Panc1 (cell line): ENCODE measurements at regions not wholly inside any gene's neighbourhood (a gene's known extent, or its start where the extent isn't known, plus 50 kb on each side); places are given as distances from the start of the nearest gene placed in this dataset.

Experiments
- ATAC-seq: fragments of 200-7000 bp; cut with Tn5 transposase; 2 replicates; pipeline ENCODE4 v1.9.1; 2020; ENCODE audit warnings: mild to moderate bottlenecking, moderate library complexity
- BruUV-seq: library from RNA; stranded (reverse); fragments of 400-500 nt; replicated peaks from 2 replicates; lab custom pipeline; 2021; lab: Mats Ljungman, UMichigan
- CTCF ChIA-PET: fragments of 300-600 bp; sonication (Branson Sonifier 250); formaldehyde crosslinking; loops from one replicate; lab custom pipeline; 2022; ENCODE audit warnings: antibody characterized with exemption; lab: Charles Lee
- POLR2A ChIA-PET: fragments of 300-600 bp; sonication (Branson Sonifier 250); formaldehyde crosslinking; loops from one replicate; lab custom pipeline; 2022; ENCODE audit warnings: antibody characterized with exemption; lab: Charles Lee
- DNase-seq: peaks from one replicate; pipeline ENCODE4 v3.0.0-alpha.2; 2010; ENCODE audit warnings: low read depth, low spot score
- H3K27ac ChIP-seq: 2 replicates; pipeline ENCODE4 v1.5.1; 2011; ENCODE audit warnings: mild to moderate bottlenecking, low read length, inconsistent platforms
- H3K27me3 ChIP-seq: fragments of 200-500 bp; sonication (Bioruptor generic); 2 replicates; pipeline ENCODE4 v1.6.0; 2014; ENCODE audit warnings: low read length, inconsistent platforms; ENCODE audit not compliant: control insufficient read depth, insufficient read depth
- H3K36me3 ChIP-seq: fragments of 200-500 bp; sonication (Bioruptor generic); 2 replicates; pipeline ENCODE4 v1.5.1; 2014; ENCODE audit warnings: inconsistent platforms, mild to moderate bottlenecking, low read length, moderate library complexity; ENCODE audit not compliant: control insufficient read depth, insufficient read depth
- H3K4me1 ChIP-seq: 2 replicates; pipeline ENCODE4 v1.5.1; 2011; ENCODE audit warnings: inconsistent platforms, mild to moderate bottlenecking, low read length, moderate library complexity; ENCODE audit not compliant: control insufficient read depth, insufficient read depth
- H3K4me3 ChIP-seq, 2 experiments: 2 replicates each; pipeline ENCODE4 v1.5.1; 2011 to 2012; ENCODE audit warnings: low read depth in 2 of 2, low read length in 2 of 2, mild to moderate bottlenecking in 2 of 2, inconsistent platforms in 1 of 2, moderate library complexity in 1 of 2
- H3K9me3 ChIP-seq: fragments of 200-500 bp; sonication (Bioruptor generic); 2 replicates; pipeline ENCODE4 v1.5.1; 2014; ENCODE audit warnings: low read depth, mild to moderate bottlenecking, inconsistent platforms, low read length, moderate library complexity; ENCODE audit not compliant: control insufficient read depth, insufficient read depth
- CTCF ChIP-seq: fragments of 450-650 bp; IDR thresholded peaks from 2 replicates; pipeline ENCODE4 v1.5.1; 2017; ENCODE audit warnings: mild to moderate bottlenecking
- POLR2AphosphoS5 ChIP-seq: IDR thresholded peaks from 2 replicates; pipeline ENCODE4 v1.6.1; 2012; ENCODE audit warnings: mild to moderate bottlenecking, low read depth, low read length, moderate library complexity
- REST ChIP-seq, 2 experiments: IDR thresholded peaks; 2 replicates each; pipeline ENCODE4 v1.6.1; 2011 to 2012; ENCODE audit warnings: low read depth in 2 of 2, control low read depth in 1 of 2, low read length in 1 of 2, mild to moderate bottlenecking in 1 of 2, moderate library complexity in 1 of 2; ENCODE audit not compliant: insufficient read depth in 1 of 2
- SIN3A ChIP-seq: IDR thresholded peaks from 2 replicates; pipeline ENCODE4 v1.6.1; 2012; ENCODE audit warnings: low read depth, mild to moderate bottlenecking, low read length, moderate library complexity, borderline replicate concordance; ENCODE audit not compliant: insufficient read depth
- TCF7L2 ChIP-seq: IDR thresholded peaks from 2 replicates; pipeline ENCODE4 v1.6.1; 2011; ENCODE audit warnings: mild to moderate bottlenecking, low read depth, low read length, inconsistent platforms
- in situ Hi-C: cut with HindIII; loops from 2 replicates; pipeline ENCODE4 v1.10.0; 2016; ENCODE audit warnings: low sequenced_read_pairs, low pct_unique_long_range_greater_than_20kb
- intact Hi-C: fragments of 100-400 bp; cut with micrococcal nuclease; formaldehyde crosslinking; loops from one replicate; pipeline ENCODE4 v1.10.0; 2022; ENCODE audit not compliant: unreplicated experiment

- CTCF ChIA-PET = no interaction called here
- intact Hi-C loops = no loop called here
- H3K36me3 ChIP-seq = no peaks in the 10 kb centered on the region
- in situ Hi-C loops = no loop called here
- H3K4me3 ChIP-seq = no peak overlapping the region
- H3K9me3 ChIP-seq = no peaks in the 10 kb centered on the region
- BruUV-seq = no TSS peak
- no peaks in the 10 kb centered on the region for H3K4me1 ChIP-seq
- no peak for DNase-seq
- no peak for ATAC-seq
- TF ChIP-seq TCF7L2 (no peak), REST (IDR thresholded peaks at IDR 0.05; ENCODE audit: insufficient read depth in 1 of 2, low read depth in 2 of 2, low read length in 1 of 2) (no peak), SIN3A (no peak), POLR2AphosphoS5 (no peak)
- POLR2A ChIA-PET = no interaction called here
- no peaks in the 10 kb centered on the region for H3K27me3 ChIP-seq
- no peak overlapping the region for H3K27ac ChIP-seq
Observed at GRCh38 chr12:111048991-111049390, 128.6 kb upstream of the MYL2 start.

- Histone ChIP-seq H3K36me3 (no peaks in the 10 kb centered on the region), H3K9me3 (no peaks in the 10 kb centered on the region), H3K27me3 (no peaks in the 10 kb centered on the region), H3K4me3 (no peak overlapping the region), H3K4me1 (no peaks in the 10 kb centered on the region), H3K27ac (no peak overlapping the region)
- no peak for ATAC-seq
- intact Hi-C loops = no loop called here
- TF ChIP-seq CTCF (no peak), POLR2AphosphoS5 (no peak), REST (IDR thresholded peaks at IDR 0.05; ENCODE audit: insufficient read depth in 1 of 2, low read depth in 2 of 2, low read length in 1 of 2) (no peak), SIN3A (no peak), TCF7L2 (no peak)
- no peak for DNase-seq
- BruUV-seq = no TSS peak
- CTCF ChIA-PET = no interaction called here
- in situ Hi-C loops = no loop called here
- POLR2A ChIA-PET = no interaction called here
Observed at GRCh38 chr12:111046896-111047295, 126.5 kb upstream of the MYL2 start.
